ENCODE measurements at regions not wholly inside any gene's neighbourhood (a gene's known extent, or its start where the extent isn't known, plus 50 kb on each side); places are given as distances from the start of the nearest gene placed in this dataset.

GRCh38 chr3:187516446-187517185, 148.4 kb downstream of the RTP4 start:
- no peak for TF ChIP-seq EP300 (IDR thresholded peaks at IDR 0.05)
- TF ChIP-seq CTCF (IDR thresholded peaks at IDR 0.05), result no peak
- no peak for TF ChIP-seq POLR2AphosphoS5 (IDR thresholded peaks at IDR 0.05)
- DNase-seq (no peak), ATAC-seq (ENCODE audit: low FRiP score in 2 of 2) (no peak)
- 71 to 83% methylated on average over 8 of the region's 8 CpGs for WGBS, 2 donors
- H3K9me3 ChIP-seq, result peaks cover 0 to 5% (median 3%) of the 10 kb centered on the region in 4 donors
- no peak overlapping the region for H3K4me3 ChIP-seq
- no peak overlapping the region for H3K27ac ChIP-seq
- no peaks in the 10 kb centered on the region for H3K4me1 ChIP-seq
- no peaks in the 10 kb centered on the region for H3K27me3 ChIP-seq
- no peaks in the 10 kb centered on the region for H3K36me3 ChIP-seq

- WGBS, 2 donors, result 50 to 57% methylated on average over 4 to 5 of the region's 5 CpGs
- H3K27ac ChIP-seq, result no peak overlapping the region
- H3K27me3 ChIP-seq, result no peaks in the 10 kb centered on the region
- H3K4me1 ChIP-seq, result no peaks in the 10 kb centered on the region
- H3K4me3 ChIP-seq, result no peak overlapping the region
- peaks cover 0 to 5% (median 2%) of the 10 kb centered on the region in 4 donors for H3K9me3 ChIP-seq
- TF ChIP-seq POLR2A (IDR thresholded peaks at IDR 0.05), result no peak
- TF ChIP-seq EP300 (IDR thresholded peaks at IDR 0.05), result no peak
- no peak for TF ChIP-seq POLR2AphosphoS5 (IDR thresholded peaks at IDR 0.05)
- no peak for TF ChIP-seq CTCF (IDR thresholded peaks at IDR 0.05)
- ATAC-seq (ENCODE audit: low FRiP score in 2 of 2), result no peak
- no peaks in the 10 kb centered on the region for H3K36me3 ChIP-seq
- DNase-seq, result no peak
Measured at GRCh38 chr3:187507905-187508304, 139.7 kb downstream of the RTP4 start.

- no peak overlapping the region for H3K27ac ChIP-seq
Measured at GRCh38 chr3:187507266-187507665, 139.1 kb downstream of the RTP4 start.

GRCh38 chr3:187504435-187504834, 136.2 kb downstream of the RTP4 start:
- TF ChIP-seq POLR2A (IDR thresholded peaks at IDR 0.05) (no peak), CTCF (IDR thresholded peaks at IDR 0.05) (no peak), POLR2AphosphoS5 (IDR thresholded peaks at IDR 0.05) (no peak), EP300 (IDR thresholded peaks at IDR 0.05) (no peak)
- no peak overlapping the region for H3K27ac ChIP-seq
- no peaks in the 10 kb centered on the region for H3K4me1 ChIP-seq
- H3K9me3 ChIP-seq, result no peaks in the 10 kb centered on the region
- DNase-seq, result no peak
- ATAC-seq (ENCODE audit: low FRiP score in 2 of 2), result no peak
- H3K4me3 ChIP-seq, result no peak overlapping the region
- 59 to 87% methylated on average over 3 of the region's 3 CpGs for WGBS, 2 donors
- no peaks in the 10 kb centered on the region for H3K27me3 ChIP-seq
- no peaks in the 10 kb centered on the region for H3K36me3 ChIP-seq

More at GRCh38 chr3:187507266-187507665, 139.1 kb downstream of the RTP4 start:
- Histone ChIP-seq H3K27me3 (no peaks in the 10 kb centered on the region), H3K9me3 (peaks cover 0 to 3% (median 0%) of the 10 kb centered on the region in 4 donors), H3K4me1 (no peaks in the 10 kb centered on the region), H3K36me3 (no peaks in the 10 kb centered on the region), H3K4me3 (no peak overlapping the region)
- no peak for ATAC-seq (ENCODE audit: low FRiP score in 2 of 2)
- WGBS, 2 donors, result 34 to 43% methylated on average over 1 of the region's 1 CpG
- DNase-seq, result no peak
- TF ChIP-seq POLR2AphosphoS5 (IDR thresholded peaks at IDR 0.05), result no peak
- TF ChIP-seq EP300 (IDR thresholded peaks at IDR 0.05), result no peak
- TF ChIP-seq CTCF (IDR thresholded peaks at IDR 0.05), result no peak
- no peak for TF ChIP-seq POLR2A (IDR thresholded peaks at IDR 0.05)

GRCh38 chr3:187498211-187498724, 130.1 kb downstream of the RTP4 start:
- TF ChIP-seq EP300 (IDR thresholded peaks at IDR 0.05) (no peak), CTCF (IDR thresholded peaks at IDR 0.05) (no peak), POLR2A (IDR thresholded peaks at IDR 0.05) (no peak), POLR2AphosphoS5 (IDR thresholded peaks at IDR 0.05) (no peak)
- ATAC-seq (ENCODE audit: low FRiP score in 2 of 2) (no peak), DNase-seq (no peak)
- Histone ChIP-seq H3K27ac (no peak overlapping the region), H3K4me3 (no peak overlapping the region), H3K27me3 (no peaks in the 10 kb centered on the region), H3K4me1 (no peaks in the 10 kb centered on the region), H3K36me3 (no peaks in the 10 kb centered on the region), H3K9me3 (no peaks in the 10 kb centered on the region)
- 80 to 85% methylated on average over 3 of the region's 3 CpGs for WGBS, 2 donors
